OCI-LY7 (cell line): ENCODE measurements at regions not wholly inside any gene's neighbourhood (a gene's known extent, or its start where the extent isn't known, plus 50 kb on each side); places are given as distances from the start of the nearest gene placed in this dataset.

Experiments
- EZH2phosphoT487 ChIP-seq: fragments of 200-600 bp; sonication (generic); IDR thresholded peaks from 2 replicates; pipeline ENCODE4 v1.6.1; 2018; ENCODE audit warnings: low read depth, borderline replicate concordance, mild to moderate bottlenecking, mixed run types, antibody characterized with exemption, low read length, moderate library complexity, mixed read lengths
- TF ChIP-seq, protein P1 (sequence below): fragments of 200-600 bp; sonication (generic); conservative IDR thresholded peaks from 2 replicates; pipeline ENCODE4 v1.5.1; 2014; ENCODE audit warnings: mild to moderate bottlenecking, antibody characterized with exemption, low read length, moderate library complexity, mixed read lengths

DNA sequence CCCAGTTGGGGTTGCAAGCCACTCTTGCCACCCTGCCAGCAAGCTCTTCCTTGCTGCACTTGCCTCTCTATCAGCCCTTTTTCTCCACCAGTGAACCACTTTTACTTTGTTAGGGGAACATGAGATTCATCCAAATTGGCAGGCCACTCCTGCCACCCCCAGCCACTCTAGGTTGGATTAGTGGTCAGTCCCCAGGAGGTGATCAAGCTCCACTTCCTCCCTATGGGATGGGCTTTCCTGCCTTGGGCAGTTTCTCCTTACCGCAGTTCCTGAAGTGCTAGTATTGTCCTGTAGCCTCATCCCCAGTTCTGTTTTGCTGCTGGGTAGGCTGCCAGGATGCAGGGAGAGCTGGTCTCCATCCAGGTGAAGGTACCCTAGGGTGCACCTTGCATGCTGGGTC is 104.5 kb downstream of the ALG10 start:
- TF ChIP-seq, protein P1, sequence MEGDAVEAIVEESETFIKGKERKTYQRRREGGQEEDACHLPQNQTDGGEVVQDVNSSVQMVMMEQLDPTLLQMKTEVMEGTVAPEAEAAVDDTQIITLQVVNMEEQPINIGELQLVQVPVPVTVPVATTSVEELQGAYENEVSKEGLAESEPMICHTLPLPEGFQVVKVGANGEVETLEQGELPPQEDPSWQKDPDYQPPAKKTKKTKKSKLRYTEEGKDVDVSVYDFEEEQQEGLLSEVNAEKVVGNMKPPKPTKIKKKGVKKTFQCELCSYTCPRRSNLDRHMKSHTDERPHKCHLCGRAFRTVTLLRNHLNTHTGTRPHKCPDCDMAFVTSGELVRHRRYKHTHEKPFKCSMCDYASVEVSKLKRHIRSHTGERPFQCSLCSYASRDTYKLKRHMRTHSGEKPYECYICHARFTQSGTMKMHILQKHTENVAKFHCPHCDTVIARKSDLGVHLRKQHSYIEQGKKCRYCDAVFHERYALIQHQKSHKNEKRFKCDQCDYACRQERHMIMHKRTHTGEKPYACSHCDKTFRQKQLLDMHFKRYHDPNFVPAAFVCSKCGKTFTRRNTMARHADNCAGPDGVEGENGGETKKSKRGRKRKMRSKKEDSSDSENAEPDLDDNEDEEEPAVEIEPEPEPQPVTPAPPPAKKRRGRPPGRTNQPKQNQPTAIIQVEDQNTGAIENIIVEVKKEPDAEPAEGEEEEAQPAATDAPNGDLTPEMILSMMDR = no peak
- TF ChIP-seq EZH2phosphoT487 = no peak
